Upper lobe of left lung (tissue), 4 donors: ENCODE measurements at regions not wholly inside any gene's neighbourhood (a gene's known extent, or its start where the extent isn't known, plus 50 kb on each side); places are given as distances from the start of the nearest gene placed in this dataset.

ENCODE experiments used
- CTCF ChIP-seq, 6 experiments: fragments of 450-650 bp in 4 of 6; fragments of 200-600 bp in 2 of 6; sonication (generic) in 2 of 6; IDR thresholded peaks; one replicate each; pipeline ENCODE4 v1.5.1; 2016 to 2019; ENCODE audit warnings: antibody characterized with exemption in 6 of 6
- POLR2A ChIP-seq, 4 donors: fragments of 450-650 bp; IDR thresholded peaks; one replicate each; pipeline ENCODE4 v1.5.1; 2016 to 2017; ENCODE audit warnings: antibody characterized with exemption in 4 of 4, mild to moderate bottlenecking in 2 of 4
- POLR2AphosphoS5 ChIP-seq, 2 donors: sonication (generic); formaldehyde crosslinking; IDR thresholded peaks; one replicate each; pipeline ENCODE4 v1.5.1; 2017; ENCODE audit warnings: antibody characterized with exemption in 2 of 2

GRCh38 chr11:28505232-28505631 lies 397.0 kb downstream of the METTL15 start:
- TF ChIP-seq POLR2AphosphoS5 (IDR thresholded peaks at IDR 0.05): no peak
- no peak for TF ChIP-seq CTCF (IDR thresholded peaks at IDR 0.05)
- TF ChIP-seq POLR2A (IDR thresholded peaks at IDR 0.05): no peak
